ENCODE measurements at regions not wholly inside any gene's neighbourhood (a gene's known extent, or its start where the extent isn't known, plus 50 kb on each side); places are given as distances from the start of the nearest gene placed in this dataset.

DNA sequence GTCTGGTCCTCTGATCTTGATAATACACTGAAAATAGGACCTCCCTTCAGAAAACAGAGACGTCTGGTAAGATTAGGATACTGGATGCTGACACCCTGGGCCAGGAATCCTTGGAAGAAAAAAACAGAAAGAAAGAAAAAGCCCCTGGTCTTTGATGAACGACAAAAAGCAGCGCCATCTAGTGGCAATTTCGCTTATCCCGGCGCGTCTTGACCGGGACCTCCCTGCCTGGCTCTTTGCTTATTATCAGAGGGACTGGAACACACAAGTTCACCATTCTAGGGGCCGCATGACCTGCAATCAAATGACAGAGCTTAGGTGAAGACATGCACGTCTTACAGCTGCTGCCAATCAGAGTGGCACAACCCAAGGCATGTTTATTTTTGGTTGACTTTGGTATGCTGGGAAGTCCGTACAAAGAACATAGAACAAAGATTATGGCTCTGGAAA is 114.9 kb upstream of the NFIB start:
- peak; percentile 51 to 76 (median 65) for DNase-seq

DNA sequence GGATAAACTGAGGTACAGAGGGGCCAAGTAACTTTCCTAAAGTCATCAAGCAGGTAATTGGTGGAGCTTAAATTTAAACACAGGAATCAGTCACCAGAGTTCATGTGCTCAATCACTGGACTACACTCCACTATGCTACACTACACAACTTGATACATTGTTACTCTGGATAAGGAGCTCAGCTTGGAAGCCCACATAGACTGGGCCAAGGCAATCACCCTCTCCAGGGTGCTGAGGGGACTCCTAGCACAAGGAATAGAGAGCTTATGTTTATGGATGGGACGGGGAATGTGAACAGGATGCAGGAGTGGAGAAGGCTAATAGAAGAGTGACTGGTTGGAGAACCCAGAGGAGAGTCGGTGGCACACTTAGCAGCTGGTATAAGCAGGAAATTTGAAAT is 113.5 kb upstream of the NFIB start:
- DNase-seq: no peak

DNA sequence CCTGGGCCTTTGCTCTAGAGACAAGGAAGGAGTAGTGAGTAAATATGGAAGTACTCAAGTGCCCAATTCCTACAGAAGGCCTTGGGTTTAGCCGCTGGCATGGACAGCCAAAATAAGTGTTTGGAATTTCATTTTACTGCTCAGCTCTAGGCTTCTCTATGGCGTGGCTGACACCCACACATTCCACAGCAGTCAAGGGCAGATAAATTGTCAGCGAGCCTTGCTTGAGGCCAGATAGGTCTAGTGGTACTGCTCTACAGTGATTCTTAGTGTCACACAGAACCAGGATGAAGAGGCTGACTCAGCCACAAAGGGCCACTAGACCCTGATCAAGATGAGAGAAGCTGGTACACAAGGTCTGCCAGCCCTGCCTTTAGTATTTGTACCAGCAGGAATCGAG is 111.0 kb upstream of the NFIB start:
- DNase-seq: no peak

DNA sequence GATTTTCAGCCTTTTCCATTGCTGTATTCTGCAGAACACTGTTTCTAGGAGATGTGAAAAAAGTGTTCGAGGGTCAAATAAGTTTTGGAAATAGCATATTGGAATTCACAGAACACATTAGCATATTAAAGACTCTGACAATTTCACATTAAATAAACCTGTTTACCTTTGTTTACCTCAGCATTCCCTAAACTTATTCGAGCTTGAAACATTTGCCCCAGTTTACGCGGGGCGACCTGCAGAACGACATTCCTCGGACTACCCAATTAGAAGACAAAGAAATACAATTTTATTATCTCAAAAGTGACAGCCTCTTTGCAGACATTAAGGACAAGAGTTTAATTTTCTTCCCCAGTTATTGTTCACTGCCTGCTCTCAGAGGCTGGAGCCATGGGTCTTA is 110.3 kb upstream of the NFIB start:
- no peak for DNase-seq

DNA sequence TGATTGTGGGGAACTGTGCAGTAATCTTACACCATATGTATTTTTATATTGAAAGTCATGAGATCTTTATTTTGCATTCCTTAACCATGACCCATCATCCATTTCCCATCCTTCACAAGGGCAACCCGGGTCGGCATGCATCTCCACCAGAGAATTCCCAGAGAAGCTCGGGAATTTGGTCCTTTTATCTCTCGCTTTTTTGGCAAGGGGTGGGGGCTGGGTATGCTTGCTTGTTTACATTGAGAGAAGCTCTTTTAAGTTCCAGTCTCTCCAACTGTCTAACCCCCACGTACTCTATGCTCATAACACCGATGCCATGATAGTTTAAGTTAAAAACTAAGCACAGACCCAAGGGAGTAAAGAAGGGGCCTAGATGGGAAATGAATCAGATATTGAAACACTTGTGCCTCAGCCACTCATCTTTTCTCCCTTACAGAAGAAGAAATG is 109.9 kb upstream of the NFIB start:
- no peak for DNase-seq

DNA sequence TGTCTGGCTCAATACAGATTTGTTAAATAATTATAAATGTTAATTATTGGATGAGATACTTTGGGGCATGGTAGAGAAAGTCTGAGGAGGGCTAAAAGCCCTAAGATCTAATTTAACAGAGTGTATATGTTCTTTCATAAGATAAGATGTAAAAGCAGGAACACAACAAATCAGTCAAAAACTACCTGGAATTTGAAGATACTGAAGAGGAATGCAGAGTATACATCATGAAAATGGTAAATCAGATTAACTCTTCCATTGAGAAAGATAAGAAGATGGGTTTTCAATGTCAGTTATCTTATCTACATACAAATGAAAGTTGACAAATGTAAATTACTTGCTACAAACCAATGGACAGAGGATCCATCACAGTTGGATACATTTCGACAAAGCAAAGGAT is 107.3 kb upstream of the NFIB start:
- no peak for DNase-seq

DNA sequence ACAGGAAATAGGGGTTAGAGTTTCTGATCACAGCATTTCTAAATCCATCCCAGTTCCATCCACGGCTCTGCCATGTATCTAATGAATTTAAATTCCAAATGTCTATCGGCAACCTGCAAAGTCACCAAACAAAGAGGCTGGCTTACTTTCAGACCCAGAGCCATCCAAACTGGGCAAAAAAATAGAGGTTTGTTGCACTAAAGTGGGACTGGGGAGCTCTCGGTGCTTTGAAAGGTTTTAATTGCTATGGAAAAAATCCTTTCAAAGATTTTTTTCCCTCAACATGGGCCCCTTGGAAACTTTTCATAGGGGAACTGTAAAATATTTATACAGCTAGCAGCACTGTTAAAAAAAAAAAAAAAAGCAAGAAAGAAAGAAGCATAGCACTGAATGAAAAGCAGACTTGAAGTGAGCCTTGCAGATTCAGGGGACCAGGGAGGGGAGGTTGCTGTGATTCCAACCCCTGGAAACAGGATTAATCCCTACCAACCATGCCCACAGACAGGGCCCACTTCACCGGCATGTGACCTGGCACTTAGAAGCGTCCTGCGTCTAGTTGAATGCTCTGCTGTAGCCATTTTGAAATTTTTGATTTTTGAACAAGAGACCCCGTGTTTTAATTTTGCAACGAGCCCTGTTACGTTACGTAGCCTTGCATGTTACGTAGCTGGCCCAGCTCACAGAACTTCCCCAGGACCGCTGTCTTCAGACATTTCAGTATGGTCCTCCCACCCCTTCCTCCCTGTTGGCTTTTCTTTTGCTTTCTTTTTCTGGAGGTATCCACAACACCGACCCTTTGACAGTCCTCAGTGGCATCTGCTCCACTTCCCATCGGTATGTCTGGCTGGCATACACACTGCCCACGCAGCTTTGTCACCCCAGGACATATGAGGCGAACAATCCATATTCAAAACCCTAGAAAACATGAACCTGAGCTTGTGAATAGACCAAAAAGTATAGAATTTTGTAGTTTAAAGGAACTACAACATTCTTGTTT is 105.3 kb upstream of the NFIB start:
- DNase-seq: no peak

DNA sequence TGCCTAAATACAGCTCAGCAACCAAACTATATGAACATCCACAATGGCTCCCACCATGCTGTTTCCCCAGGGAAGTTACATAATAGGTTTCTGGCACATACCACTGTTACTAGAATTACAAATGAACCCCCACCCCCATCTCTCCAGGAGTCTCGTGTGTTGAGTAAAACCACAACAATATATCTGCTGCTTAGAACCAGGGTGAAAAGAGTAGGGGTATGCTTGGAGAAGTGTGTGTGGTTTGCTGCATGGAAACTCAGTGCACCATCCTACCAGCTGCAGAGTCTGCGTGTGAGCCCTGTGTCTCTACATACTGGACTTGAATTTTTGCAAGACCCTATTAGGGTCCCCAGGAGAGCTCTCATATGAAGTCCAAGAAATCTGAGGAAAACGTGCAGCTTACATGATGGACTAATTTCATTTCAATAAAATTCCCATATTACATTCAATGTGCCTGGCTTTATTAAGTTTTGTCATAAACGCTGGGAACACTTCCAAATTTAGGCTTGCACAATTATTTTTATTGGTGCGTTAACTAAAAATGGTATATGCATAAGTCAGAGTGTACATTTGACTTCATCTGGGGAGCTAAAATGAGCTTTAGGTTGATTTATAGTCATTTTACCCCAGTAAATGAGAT is 104.5 kb upstream of the NFIB start:
- no peak for DNase-seq

DNA sequence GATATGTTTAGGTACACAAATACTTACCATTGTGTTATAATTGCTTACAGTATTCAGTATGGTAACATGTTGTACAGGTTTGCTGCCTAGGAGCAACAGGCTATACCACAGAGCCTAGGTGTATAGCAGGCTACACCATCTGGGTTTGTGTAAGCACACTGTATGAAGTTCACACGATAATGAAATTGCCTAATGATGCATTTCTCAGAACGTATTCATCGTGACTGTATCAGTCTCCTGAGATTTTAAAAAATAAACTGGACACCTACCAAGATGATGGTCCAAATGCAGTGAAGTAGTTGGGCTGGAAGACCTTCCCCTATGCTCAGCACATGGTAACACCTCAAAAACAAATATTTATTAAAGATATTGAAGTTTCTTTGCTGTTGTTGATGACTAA is 103.3 kb upstream of the NFIB start:
- no peak for DNase-seq

DNA sequence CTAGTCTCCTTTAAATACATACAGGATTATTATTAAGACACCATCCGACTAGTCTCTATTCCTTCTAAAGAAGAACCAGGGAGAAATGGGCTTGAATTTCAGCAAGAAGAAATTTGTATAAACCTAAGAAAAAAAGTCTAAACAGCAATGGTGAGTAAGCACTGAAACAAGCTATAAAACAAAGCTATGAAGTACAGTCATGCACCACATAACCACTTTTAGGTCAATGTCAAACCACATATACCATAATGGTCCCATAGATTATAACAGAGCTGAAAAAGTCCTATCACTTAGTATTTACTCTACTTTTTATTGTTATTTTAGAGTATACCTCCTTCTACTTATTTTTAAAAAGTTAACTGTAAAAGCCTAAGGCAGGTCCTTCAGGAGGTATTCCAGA is 102.0 kb upstream of the NFIB start:
- DNase-seq: no peak

DNA sequence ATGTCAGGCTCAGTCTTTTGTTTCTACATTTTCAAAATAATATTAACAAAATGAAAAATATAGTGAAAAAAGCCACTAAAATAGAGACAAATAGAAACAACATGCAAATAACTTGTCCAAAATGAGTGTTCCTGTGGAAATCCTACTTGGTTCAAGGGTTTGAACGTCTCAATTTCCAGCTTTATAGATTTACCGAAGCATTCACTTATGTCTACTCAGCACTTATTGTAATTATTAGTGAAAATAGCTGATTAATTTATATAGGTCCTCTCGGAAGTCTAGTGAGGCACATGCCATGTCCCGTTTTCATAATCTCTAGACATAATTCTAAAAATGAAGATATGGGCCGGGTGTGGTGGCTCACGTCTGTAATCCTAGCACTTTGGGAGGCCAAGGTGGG is 99.9 kb upstream of the NFIB start:
- DNase-seq: no peak

DNA sequence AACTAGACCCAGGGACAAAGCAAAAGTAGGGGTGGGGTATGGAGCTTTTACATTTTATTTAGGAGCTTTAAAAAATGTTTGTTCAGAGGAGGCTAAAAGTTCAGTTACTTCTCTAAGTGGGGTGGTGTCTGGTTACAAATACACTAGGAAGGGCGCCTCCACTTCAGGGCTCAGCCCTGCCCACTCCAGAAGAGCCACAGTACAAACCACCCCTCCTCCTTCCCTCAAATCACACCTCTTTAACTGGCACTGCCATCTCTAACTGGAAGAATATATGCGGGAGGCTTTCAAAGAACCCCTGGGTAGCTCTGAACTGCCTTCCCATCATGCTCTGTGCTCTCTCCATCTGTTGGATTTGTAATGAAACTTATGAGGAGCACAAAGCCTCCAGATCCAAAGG is 98.8 kb upstream of the NFIB start:
- DNase-seq: no peak

DNA sequence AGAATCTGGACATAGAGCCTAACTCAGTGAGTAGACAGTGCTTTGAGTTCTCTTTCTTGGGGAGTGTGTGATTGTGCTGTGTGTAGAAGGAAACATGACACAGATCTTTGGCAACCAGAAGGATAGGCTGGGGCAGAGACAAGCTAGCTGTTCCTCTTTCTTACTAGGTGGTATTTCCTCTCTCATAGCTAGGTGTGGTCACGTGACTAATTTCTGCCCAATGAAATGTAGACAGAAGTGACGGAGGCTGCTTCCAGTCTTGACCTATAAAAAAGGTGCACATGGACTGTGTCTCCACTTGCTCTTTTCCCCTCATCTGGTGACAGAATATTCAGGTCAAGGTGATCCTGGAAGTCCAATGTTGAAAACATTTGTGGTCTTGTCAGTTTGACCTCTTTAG is 92.5 kb upstream of the NFIB start:
- DNase-seq: no peak

DNA sequence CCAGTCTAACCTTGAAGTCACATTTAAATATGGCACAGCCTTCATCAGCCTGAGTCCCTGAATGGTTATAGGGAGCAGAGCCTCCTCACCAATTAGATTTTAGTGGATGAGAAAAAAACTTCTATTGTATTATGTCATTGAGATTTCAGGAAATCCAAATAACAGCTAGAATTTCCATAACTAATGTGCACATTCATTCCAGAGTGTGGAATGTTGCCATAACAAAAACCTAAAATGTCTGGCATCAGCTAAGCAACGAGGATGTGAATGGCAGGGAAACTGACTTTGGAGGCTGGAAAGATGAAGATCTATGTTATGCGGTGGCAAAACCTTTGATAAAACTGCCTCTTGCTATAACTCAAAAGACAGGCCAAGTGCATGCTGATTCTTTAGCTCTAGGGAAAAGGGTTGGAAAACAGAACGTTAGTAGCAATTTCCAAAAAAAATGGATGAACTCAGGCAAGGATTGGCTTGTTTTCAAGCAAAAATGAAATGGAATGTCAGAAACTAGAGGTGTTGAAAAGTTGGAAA is 91.3 kb upstream of the NFIB start:
- no peak for DNase-seq

DNA sequence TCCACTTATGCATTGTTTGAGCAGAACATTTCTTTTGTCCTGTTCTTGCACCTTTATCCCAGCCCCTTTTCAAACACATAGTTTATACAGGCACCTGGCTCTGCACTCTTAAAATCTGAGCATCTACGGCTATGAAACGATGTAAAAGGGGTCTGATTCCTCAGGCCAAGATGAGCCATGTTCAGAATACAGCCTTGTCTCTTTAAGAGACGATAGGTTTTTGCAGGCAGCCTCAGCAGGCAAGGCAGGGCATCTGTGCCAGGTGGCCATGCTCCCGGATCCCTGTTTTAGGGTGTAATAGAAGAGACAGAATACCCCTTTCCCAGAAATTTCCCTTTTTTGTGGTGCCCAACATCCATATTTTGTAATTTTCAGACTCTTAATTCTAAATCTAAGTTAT is 89.1 kb upstream of the NFIB start:
- no peak for DNase-seq

DNA sequence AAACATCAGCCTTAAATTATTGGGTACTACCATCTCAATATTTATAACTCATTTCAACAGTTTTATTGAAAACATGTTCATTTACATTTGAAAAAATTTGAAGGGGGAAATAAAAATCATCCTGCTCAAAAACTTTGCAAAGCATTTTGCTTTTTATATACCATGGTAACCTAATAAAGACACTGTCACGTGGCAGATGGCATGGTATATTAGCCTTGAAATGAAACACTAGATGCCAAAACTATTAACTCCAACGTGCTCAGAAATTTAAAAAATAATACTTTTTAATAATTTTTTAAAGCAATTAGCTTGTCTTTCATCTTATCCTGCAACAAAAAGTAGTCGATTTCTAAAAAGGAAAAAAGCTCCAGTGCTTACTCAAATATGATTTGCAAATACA is 88.6 kb upstream of the NFIB start:
- no peak for DNase-seq

DNA sequence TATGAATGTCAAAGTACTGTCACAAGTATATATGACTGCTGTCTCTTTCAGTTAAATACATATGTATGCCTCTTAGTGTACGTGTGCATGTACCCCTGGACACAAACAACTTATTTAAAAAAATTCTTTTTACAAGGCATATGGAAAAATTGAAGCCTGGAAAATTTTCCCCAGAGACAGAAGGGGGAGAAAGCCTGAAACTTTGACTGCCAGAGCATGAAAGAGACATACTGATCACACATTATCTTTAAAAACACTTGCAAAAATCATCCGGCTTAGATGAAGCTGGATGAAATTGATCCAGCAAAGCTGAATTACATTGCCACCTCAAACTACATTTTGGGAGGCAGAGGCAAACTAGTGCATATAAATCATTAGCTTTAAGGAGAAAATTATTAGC is 88.0 kb upstream of the NFIB start:
- DNase-seq: no peak

DNA sequence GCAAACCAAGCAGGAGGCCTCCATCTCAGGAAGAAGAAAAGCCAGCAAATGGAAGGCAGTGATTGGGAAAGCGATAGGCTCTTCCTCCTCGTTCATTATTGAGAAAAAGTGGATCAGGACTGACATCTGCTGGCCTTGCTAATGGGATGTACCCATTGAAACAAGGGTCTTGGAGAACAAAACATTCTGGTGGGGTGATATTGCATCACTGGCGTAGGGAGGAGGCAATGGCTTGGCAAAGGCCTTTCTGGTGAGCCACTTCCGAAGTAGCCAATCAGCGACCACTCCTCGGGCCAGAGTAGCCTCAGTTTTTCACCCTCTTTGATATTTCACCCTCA is 86.7 kb upstream of the NFIB start:
- DNase-seq: no peak

DNA sequence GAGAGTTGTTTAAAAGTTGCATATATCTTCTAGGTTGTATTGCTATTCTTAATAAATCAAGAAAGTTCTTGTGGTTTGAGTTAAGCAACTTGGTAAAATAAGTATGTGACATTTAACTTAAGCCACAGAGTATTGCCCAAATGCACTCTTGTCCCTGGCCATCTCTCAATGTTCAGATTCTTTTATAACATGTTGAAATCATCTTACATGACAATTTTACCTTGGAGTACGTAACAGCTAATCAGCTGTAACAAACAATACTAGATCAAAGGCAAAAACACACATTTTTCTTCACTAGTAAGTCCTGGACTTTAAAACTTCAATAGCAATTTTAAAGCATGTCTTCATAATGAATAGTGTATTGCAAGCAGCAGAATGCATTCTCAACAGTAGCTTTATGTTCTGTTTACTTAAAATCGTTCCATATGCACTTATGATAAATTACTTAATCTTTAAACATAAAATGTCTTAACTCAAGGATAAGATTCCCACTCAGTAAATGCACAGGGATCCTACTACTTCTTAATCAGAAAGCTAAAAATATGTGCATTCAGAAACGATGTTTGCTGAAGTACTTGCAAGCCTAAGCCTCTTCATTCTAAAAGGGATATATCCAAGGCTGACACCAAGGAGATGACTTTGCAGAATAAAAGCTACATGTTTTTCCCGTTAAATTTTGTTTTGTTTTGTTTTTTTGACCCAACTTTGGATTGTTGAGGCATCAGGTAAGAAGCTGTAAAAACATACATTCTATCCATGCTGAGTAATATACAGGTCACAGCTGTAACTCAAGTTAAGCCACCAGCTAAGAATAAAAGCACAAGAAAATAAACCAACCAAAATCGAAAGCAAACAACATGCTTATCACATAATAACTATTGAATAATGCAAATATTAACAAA is 86.1 kb upstream of the NFIB start:
- DNase-seq: no peak

DNA sequence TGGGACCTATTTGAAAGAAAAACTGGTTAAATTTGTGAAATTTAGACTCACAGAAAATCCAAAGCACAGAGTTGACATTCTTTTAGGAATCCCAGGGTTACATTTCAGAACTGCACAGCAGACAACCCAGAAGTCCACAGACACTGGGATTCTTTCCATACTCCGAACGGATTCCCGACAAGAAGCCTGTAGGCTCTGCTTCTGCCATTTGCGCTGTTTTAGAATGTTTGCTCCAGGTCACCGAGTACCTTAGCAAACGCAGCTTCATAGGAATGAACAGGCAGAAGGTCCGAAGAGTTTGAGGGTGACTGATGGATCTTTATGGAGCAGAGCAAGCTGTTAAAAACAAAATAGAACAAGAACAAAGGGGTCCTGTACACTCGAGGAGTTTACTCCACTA is 84.5 kb upstream of the NFIB start:
- no peak for DNase-seq

DNA sequence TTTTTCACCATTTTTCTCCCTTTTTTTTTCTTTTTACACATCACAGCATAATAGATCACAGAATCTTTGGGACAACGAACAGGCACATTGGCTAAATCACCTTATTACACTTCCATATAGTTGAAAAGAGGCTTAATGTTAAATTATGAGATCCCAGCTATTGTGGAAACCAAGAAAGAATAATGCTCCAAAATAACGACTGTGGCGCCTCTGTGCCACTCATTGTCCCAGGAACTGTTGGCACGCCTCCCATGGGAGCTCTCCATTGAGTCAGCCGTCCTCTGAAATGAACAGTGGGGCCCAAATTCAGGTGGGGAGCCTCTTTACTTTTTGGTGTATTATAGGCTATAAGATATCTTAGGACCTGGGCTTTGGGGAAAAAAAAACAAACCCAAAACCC is 82.2 kb upstream of the NFIB start:
- no peak for DNase-seq

DNA sequence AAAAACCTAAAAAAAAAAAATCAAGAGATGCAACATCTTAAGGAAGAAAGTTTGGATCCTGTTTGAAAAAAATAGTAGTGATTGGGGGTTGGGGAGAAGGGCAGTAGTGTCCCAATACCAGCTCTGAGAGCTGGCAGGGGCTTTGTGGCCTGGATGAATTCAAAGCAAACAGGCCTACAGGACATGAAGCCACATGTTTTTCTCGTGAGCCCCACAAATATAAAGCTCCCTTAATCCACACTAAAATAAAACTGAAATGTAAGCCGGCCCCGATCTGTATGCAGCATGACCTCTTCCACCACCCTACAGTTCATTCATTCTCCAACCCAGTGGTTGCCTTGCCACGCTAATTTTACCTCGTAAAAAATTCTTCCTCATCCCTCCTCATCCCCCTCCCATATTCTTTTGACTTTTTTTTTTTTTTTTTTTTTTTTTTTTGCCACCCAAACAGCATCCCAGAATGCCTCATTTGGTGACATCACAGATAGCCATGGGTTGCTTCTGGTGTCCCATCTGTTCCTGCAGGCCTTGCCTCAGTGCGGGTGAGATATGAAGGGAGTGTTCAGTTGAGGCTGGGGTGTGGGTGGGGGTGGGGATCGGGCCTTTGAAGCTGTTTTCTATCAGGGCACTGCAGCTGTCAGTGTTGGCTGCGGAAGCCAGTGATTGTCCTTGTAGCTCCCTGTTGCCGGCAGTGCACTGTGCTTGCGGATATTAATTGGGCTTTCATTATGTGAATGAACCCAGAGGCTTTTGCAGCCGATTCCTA is 81.6 kb upstream of the NFIB start:
- no peak for DNase-seq

Data from suppressor macrophage treated with lipopolysaccharide for 1 hour (primary cell).